RWPE1 (cell line): ENCODE measurements at regions not wholly inside any gene's neighbourhood (a gene's known extent, or its start where the extent isn't known, plus 50 kb on each side); places are given as distances from the start of the nearest gene placed in this dataset.

Experiments used
- CTCF ChIA-PET: fragments of 350-600 bp; sonication (Branson Sonifier 250); formaldehyde crosslinking; extraction: SDS; loops from one replicate; lab custom pipeline; 2021; lab: Yijun Ruan, JAX
- POLR2A ChIA-PET: fragments of 400-600 bp; formaldehyde crosslinking; extraction: SDS; loops from one replicate; lab custom pipeline; 2020; ENCODE audit warnings: antibody characterized with exemption; ENCODE audit not compliant: low non-redundant PET; lab: Yijun Ruan, JAX
- DNase-seq: peaks from one replicate; pipeline ENCODE4 v3.0.0; 2012; ENCODE audit warnings: low spot score
- H3K27ac ChIP-seq: fragments of 450-650 bp; 2 replicates; pipeline ENCODE4 v1.5.1; 2017
- TF ChIP-seq, protein P1 (sequence below): fragments of 450-650 bp; conservative IDR thresholded peaks from 2 replicates; pipeline ENCODE4 v1.5.1; 2017; ENCODE audit warnings: low read depth, mild to moderate bottlenecking

GRCh38 chr3:127039719-127040118 is 56.8 kb downstream of the PLXNA1 start:
- TF ChIP-seq, protein P1, sequence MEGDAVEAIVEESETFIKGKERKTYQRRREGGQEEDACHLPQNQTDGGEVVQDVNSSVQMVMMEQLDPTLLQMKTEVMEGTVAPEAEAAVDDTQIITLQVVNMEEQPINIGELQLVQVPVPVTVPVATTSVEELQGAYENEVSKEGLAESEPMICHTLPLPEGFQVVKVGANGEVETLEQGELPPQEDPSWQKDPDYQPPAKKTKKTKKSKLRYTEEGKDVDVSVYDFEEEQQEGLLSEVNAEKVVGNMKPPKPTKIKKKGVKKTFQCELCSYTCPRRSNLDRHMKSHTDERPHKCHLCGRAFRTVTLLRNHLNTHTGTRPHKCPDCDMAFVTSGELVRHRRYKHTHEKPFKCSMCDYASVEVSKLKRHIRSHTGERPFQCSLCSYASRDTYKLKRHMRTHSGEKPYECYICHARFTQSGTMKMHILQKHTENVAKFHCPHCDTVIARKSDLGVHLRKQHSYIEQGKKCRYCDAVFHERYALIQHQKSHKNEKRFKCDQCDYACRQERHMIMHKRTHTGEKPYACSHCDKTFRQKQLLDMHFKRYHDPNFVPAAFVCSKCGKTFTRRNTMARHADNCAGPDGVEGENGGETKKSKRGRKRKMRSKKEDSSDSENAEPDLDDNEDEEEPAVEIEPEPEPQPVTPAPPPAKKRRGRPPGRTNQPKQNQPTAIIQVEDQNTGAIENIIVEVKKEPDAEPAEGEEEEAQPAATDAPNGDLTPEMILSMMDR, result no peak
- POLR2A ChIA-PET, result no interaction called here
- no peak for DNase-seq
- H3K27ac ChIP-seq, result peak overlapping the region; percentile 10; the same call in 1 of the 2 replicates
- CTCF ChIA-PET, result no interaction called here

GRCh38 chr3:127040216-127040615 is 57.3 kb downstream of the PLXNA1 start:
- ChIA-PET POLR2A (no interaction called here), CTCF (no interaction called here)
- TF ChIP-seq, protein P1, result no peak
- DNase-seq, result no peak
- H3K27ac ChIP-seq, result peak overlapping the region; percentile 10; the same call in 1 of the 2 replicates

- CTCF ChIA-PET, result interaction anchor here (1.1 kb wide), 1 partner anchor 12 kb away, joined by 3 read pairs; no protein-coding TSS in a partner anchor
- peak overlapping the region; percentile 96 for H3K27ac ChIP-seq
- POLR2A ChIA-PET, result no interaction called here
- DNase-seq, result no peak
- TF ChIP-seq, protein P1, result no peak
Observed at GRCh38 chr3:127041264-127041820, 58.4 kb downstream of the PLXNA1 start.

DNA sequence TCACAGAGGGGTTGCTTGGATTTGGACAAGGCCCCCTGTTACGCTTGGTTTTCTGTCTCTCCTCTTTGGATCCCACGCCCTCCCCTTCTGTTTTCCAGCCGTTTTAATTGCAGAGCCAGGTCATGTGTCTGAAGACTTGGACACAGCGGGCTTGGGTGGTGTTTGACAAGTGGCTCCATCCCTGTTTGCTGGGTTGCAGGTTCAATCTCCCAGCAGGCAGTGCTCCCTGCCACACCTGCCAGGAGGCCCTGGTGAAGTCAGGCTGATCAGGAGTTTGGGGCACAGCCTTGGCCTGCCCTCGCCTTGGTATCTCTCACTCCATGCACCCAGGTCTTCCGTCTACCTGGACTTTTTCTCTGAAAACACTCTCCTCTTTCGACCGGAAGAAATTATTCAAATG is 59.0 kb downstream of the PLXNA1 start:
- H3K27ac ChIP-seq, result peak overlapping the region; percentile 96
- ChIA-PET POLR2A (no interaction called here), CTCF (no interaction called here)
- TF ChIP-seq, protein P1, result no peak
- no peak for DNase-seq

DNA sequence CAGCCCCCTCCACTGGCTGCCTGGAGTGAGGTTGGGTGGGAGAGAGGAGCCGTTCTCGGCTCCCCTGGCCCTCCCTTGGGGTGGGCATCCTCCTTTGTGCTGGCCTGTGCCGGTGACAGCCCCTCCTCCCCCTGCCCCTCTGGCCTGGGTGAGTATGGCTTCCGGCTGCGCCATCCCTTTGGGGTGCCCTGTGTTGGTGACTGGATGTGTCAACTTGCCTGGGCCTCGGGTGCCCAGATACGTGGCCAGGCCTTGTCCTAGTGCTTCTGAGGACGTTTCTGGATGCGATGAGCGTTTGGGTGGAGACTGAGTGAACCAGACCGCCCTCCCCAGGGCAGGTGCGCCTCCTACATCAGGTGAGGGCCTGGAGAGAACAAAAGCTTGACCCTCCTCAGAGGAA is 59.7 kb downstream of the PLXNA1 start:
- peak overlapping the region; percentile 96 for H3K27ac ChIP-seq
- DNase-seq, result no peak
- CTCF ChIA-PET, result interaction anchor here (0.6 kb wide), 1 partner anchor 454 kb away, joined by 6 read pairs; no protein-coding TSS in a partner anchor
- TF ChIP-seq, protein P1, result no peak
- POLR2A ChIA-PET, result no interaction called here

- TF ChIP-seq, protein P1, result no peak
- DNase-seq, result peak; percentile 61
- peak overlapping the region; percentile 96 for H3K27ac ChIP-seq
- ChIA-PET POLR2A (no interaction called here), CTCF (interaction anchor here (0.6 kb wide), 2 partner anchors 10 to 454 kb away, joined by 3 to 6 read pairs; no protein-coding TSS in a partner anchor)
Observed at GRCh38 chr3:127043041-127043641, 60.2 kb downstream of the PLXNA1 start.
